Body of pancreas (tissue), 4 donors: ENCODE measurements at regions not wholly inside any gene's neighbourhood (a gene's known extent, or its start where the extent isn't known, plus 50 kb on each side); places are given as distances from the start of the nearest gene placed in this dataset.

Source experiments
- ATAC-seq: fragments of 150-250 bp; one replicate; pipeline ENCODE4 v1.9.1; 2016
- DNase-seq, 4 donors: peaks; one replicate each; pipeline ENCODE4 v3.0.0-alpha.2; 2019
- H3K27ac ChIP-seq, 4 donors: fragments of 200-600 bp; sonication (generic); 1 replicate in 3 of 4; 2 replicates in 1 of 4; pipeline versions ENCODE4 v1.5.1 to v1.6.1; 2016 to 2019; ENCODE audit warnings: mild to moderate bottlenecking in 1 of 4, mixed read lengths in 1 of 4, moderate library complexity in 1 of 4
- H3K27me3 ChIP-seq, 2 donors: fragments of 200-600 bp; sonication (generic); one replicate each; pipeline ENCODE4 v1.6.0; 2016; ENCODE audit warnings: mild to moderate bottlenecking in 1 of 2
- H3K36me3 ChIP-seq, 2 donors: fragments of 200-600 bp; sonication (generic); replicated peaks in 1 of 2; 2 replicates each; pipeline ENCODE4 v1.5.1; 2016; ENCODE audit warnings: low read depth in 2 of 2; ENCODE audit not compliant: insufficient read depth in 1 of 2
- H3K4me1 ChIP-seq: fragments of 200-600 bp; sonication (generic); one replicate; pipeline ENCODE4 v1.6.0; 2016
- H3K4me3 ChIP-seq, 2 donors: fragments of 200-600 bp; sonication (generic); 1 replicate in 1 of 2; 2 replicates in 1 of 2; pipeline ENCODE4 v1.5.1; 2016 to 2019
- H3K9me3 ChIP-seq, 3 donors: fragments of 200-600 bp; sonication (generic); 1 replicate in 2 of 3; 2 replicates in 1 of 3; pipeline ENCODE4 v1.5.1; 2016
- CTCF ChIP-seq, 7 experiments: fragments of 450-650 bp in 4 of 7; fragments of 200-600 bp in 3 of 7; sonication (generic) in 3 of 7; IDR thresholded peaks; one replicate each; pipeline ENCODE4 v1.5.1; 2016 to 2019; ENCODE audit warnings: antibody characterized with exemption in 7 of 7
- POLR2A ChIP-seq, 3 donors: fragments of 450-650 bp; IDR thresholded peaks; one replicate each; pipeline ENCODE4 v1.6.1; 2016; ENCODE audit warnings: antibody characterized with exemption in 3 of 3, mild to moderate bottlenecking in 2 of 3
- WGBS, 2 donors: methylation state at CpG; one replicate each; pipeline ENCODE4 v1.1.5; 2017; 5-methylcytosine and 5-hydroxymethylcytosine counted together
- intact Hi-C: fragments of 100-400 bp; cut with DNase I; formaldehyde crosslinking; loops from one replicate; pipeline ENCODE4 v1.15.1; 2023

- ATAC-seq, result no peak
- DNase-seq, result no peak
- Histone ChIP-seq H3K9me3 (no peaks in the 10 kb centered on the region), H3K27ac (no peak overlapping the region), H3K4me1 (no peaks in the 10 kb centered on the region), H3K4me3 (no peak overlapping the region), H3K36me3 (no peaks in the 10 kb centered on the region), H3K27me3 (no peaks in the 10 kb centered on the region)
- 62 to 77% methylated on average over 2 of the region's 2 CpGs for WGBS, 2 donors
- TF ChIP-seq CTCF (IDR thresholded peaks at IDR 0.05), result no peak
- TF ChIP-seq POLR2A (IDR thresholded peaks at IDR 0.05), result no peak
- intact Hi-C loops, result no loop called here
Measured at GRCh38 chr2:103423100-103423499, 661.3 kb downstream of the TMEM182 start.

GRCh38 chr2:103427567-103427966 lies 665.7 kb downstream of the TMEM182 start:
- no peak for ATAC-seq
- Histone ChIP-seq H3K4me3 (no peak overlapping the region), H3K27ac (no peak overlapping the region), H3K36me3 (no peaks in the 10 kb centered on the region), H3K4me1 (no peaks in the 10 kb centered on the region), H3K9me3 (no peaks in the 10 kb centered on the region), H3K27me3 (no peaks in the 10 kb centered on the region)
- intact Hi-C loops, result no loop called here
- no peak for DNase-seq
- WGBS, 2 donors, result 84 to 86% methylated on average over 3 of the region's 3 CpGs
- TF ChIP-seq POLR2A (IDR thresholded peaks at IDR 0.05) (no peak), CTCF (IDR thresholded peaks at IDR 0.05) (no peak)

- TF ChIP-seq POLR2A (IDR thresholded peaks at IDR 0.05) (no peak), CTCF (IDR thresholded peaks at IDR 0.05) (no peak)
- Histone ChIP-seq H3K36me3 (no peaks in the 10 kb centered on the region), H3K27me3 (no peaks in the 10 kb centered on the region), H3K9me3 (no peaks in the 10 kb centered on the region), H3K4me1 (no peaks in the 10 kb centered on the region), H3K27ac (no peak overlapping the region), H3K4me3 (no peak overlapping the region)
- DNase-seq (no peak), ATAC-seq (no peak)
- WGBS, 2 donors, result 63 to 73% methylated on average over 6 of the region's 6 CpGs
- intact Hi-C loops, result no loop called here
Measured at GRCh38 chr2:103430191-103430590, 668.4 kb downstream of the TMEM182 start.

GRCh38 chr2:103435010-103435409 lies 673.2 kb downstream of the TMEM182 start:
- no peak overlapping the region for H3K4me3 ChIP-seq
- no peaks in the 10 kb centered on the region for H3K9me3 ChIP-seq
- 68 to 85% methylated on average over 3 of the region's 3 CpGs for WGBS, 2 donors
- H3K36me3 ChIP-seq, result no peaks in the 10 kb centered on the region
- H3K4me1 ChIP-seq, result no peaks in the 10 kb centered on the region
- TF ChIP-seq CTCF (IDR thresholded peaks at IDR 0.05) (no peak), POLR2A (IDR thresholded peaks at IDR 0.05) (no peak)
- DNase-seq, result no peak
- intact Hi-C loops, result no loop called here
- H3K27ac ChIP-seq, result no peak overlapping the region
- no peak for ATAC-seq
- H3K27me3 ChIP-seq, result no peaks in the 10 kb centered on the region

- H3K27ac ChIP-seq, result no peak overlapping the region
- H3K36me3 ChIP-seq, result no peaks in the 10 kb centered on the region
- intact Hi-C loops, result no loop called here
- TF ChIP-seq CTCF (IDR thresholded peaks at IDR 0.05) (no peak), POLR2A (IDR thresholded peaks at IDR 0.05) (no peak)
- 40 to 50% methylated on average over 3 of the region's 3 CpGs for WGBS, 2 donors
- DNase-seq (no peak), ATAC-seq (no peak)
- H3K4me3 ChIP-seq, result no peak overlapping the region
- no peaks in the 10 kb centered on the region for H3K27me3 ChIP-seq
- H3K9me3 ChIP-seq, result no peaks in the 10 kb centered on the region
- H3K4me1 ChIP-seq, result no peaks in the 10 kb centered on the region
Measured at GRCh38 chr2:103437161-103437560, 675.3 kb downstream of the TMEM182 start.
